PFSK-1 (cell line): ENCODE measurements at regions not wholly inside any gene's neighbourhood (a gene's known extent, or its start where the extent isn't known, plus 50 kb on each side); places are given as distances from the start of the nearest gene placed in this dataset.

Experiments used
- FOXP2 ChIP-seq: optimal IDR thresholded peaks from 2 replicates; pipeline ENCODE3; 2011; ENCODE audit warnings: borderline replicate concordance, control low read depth, inconsistent platforms; ENCODE audit not compliant: insufficient read depth; ENCODE audit errors: extremely low read length, extremely low read depth
- POLR2AphosphoS5 ChIP-seq: IDR thresholded peaks from 2 replicates; pipeline ENCODE4 v1.6.1; 2012; ENCODE audit warnings: low read depth, mild to moderate bottlenecking, control low read depth, low read length, moderate library complexity
- SIN3A ChIP-seq: IDR thresholded peaks from 2 replicates; pipeline ENCODE4 v1.6.1; 2012; ENCODE audit warnings: mild to moderate bottlenecking, low read length, moderate library complexity, borderline replicate concordance; ENCODE audit not compliant: insufficient read depth
- TAF1 ChIP-seq: IDR thresholded peaks from 2 replicates; pipeline ENCODE4 v1.6.1; 2012; ENCODE audit warnings: low read length, control low read depth, borderline replicate concordance; ENCODE audit not compliant: insufficient read depth
- TF ChIP-seq, protein P1 (sequence below), 2 experiments: IDR thresholded peaks; 2 replicates each; pipeline versions ENCODE4 v1.6.1 to v1.8.0; 2011 to 2012; ENCODE audit warnings: low read depth in 2 of 2, low read length in 2 of 2, control low read depth in 1 of 2, inconsistent platforms in 1 of 2, mild to moderate bottlenecking in 1 of 2, moderate library complexity in 1 of 2; ENCODE audit not compliant: insufficient read depth in 1 of 2

DNA sequence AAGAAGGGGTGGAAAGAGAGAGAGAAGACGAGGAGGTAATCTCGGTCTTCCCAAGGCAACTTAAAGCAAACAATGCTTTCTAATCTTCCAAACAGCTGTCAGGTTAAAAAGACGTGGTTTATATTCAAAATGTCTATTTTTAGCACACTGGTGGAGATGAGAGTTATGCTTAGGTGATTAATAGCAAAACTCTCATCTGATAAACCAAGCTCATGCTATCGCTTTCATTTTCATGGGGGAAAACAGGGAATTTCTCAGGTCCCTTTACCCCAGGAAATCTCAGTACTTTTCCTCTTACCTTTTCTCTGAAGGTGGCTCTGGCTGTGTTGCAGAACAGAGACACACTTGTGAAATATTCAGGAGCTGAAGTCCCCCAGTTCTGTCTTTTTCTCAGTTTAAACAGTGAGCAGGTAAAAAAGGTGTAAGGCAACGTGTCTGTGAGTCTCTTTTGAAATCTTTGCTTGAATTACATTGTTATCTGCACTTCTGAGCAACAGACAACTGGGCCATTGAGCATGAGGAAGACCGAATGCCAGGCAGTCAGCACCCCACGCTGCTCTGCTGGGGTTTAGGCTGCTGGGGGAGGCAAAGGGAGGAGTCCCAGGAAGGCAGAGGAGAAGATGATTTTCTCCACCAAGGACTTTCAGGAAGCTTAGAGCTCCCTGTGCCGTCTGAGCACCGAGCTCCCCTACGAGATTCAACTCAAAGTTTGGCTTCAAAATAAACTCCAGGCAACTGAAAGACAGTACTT, 759.3 kb downstream of the BCL11B start:
- TF ChIP-seq, protein P1, sequence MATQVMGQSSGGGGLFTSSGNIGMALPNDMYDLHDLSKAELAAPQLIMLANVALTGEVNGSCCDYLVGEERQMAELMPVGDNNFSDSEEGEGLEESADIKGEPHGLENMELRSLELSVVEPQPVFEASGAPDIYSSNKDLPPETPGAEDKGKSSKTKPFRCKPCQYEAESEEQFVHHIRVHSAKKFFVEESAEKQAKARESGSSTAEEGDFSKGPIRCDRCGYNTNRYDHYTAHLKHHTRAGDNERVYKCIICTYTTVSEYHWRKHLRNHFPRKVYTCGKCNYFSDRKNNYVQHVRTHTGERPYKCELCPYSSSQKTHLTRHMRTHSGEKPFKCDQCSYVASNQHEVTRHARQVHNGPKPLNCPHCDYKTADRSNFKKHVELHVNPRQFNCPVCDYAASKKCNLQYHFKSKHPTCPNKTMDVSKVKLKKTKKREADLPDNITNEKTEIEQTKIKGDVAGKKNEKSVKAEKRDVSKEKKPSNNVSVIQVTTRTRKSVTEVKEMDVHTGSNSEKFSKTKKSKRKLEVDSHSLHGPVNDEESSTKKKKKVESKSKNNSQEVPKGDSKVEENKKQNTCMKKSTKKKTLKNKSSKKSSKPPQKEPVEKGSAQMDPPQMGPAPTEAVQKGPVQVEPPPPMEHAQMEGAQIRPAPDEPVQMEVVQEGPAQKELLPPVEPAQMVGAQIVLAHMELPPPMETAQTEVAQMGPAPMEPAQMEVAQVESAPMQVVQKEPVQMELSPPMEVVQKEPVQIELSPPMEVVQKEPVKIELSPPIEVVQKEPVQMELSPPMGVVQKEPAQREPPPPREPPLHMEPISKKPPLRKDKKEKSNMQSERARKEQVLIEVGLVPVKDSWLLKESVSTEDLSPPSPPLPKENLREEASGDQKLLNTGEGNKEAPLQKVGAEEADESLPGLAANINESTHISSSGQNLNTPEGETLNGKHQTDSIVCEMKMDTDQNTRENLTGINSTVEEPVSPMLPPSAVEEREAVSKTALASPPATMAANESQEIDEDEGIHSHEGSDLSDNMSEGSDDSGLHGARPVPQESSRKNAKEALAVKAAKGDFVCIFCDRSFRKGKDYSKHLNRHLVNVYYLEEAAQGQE (IDR thresholded peaks at IDR 0.05; ENCODE audit: insufficient read depth in 1 of 2, low read depth in 2 of 2, low read length in 2 of 2) = no peak
- TF ChIP-seq FOXP2 (no peak), SIN3A (no peak), TAF1 (no peak), POLR2AphosphoS5 (no peak)

DNA sequence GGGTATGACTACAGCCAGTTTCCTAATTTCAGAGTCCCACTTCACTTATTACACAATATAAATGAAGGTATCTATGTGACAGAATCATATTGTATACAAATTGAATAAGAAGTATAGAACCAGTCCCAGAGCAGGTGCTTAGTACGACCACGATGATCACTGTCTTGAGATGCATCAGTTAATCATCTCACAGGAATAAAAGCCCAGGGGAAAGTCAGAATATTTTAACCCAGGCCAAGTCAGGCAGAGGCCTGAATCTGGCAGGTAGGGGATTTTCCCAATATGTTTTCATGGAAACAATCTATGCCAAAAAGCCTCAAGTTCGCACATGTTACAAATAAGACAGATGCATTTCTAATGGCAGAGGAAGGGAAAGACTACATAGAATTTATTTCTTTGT, 758.4 kb downstream of the BCL11B start:
- TF ChIP-seq POLR2AphosphoS5 (no peak), TAF1 (no peak), SIN3A (no peak), FOXP2 (no peak)
- TF ChIP-seq, protein P1 (IDR thresholded peaks at IDR 0.05; ENCODE audit: insufficient read depth in 1 of 2, low read depth in 2 of 2, low read length in 2 of 2) = no peak

DNA sequence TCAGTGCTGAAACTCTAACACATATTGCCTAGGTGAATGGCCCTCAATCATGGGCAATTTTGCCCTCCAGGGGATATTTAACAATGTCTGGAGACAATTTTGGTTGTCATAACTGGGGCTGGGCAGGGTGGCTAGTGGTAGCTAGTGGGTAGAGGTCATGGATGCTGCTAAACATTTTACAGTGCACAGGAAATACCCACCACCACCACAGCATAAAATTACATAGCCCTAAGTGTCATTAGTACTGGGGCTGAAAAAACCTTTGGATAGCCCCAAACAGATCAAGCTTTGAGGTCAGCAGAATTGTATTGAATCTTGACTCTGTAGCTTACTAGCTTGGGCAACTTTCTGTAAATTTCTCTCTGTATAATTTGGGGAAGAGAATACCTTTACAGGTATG, 758.0 kb downstream of the BCL11B start:
- TF ChIP-seq, protein P1 (IDR thresholded peaks at IDR 0.05; ENCODE audit: insufficient read depth in 1 of 2, low read depth in 2 of 2, low read length in 2 of 2) = no peak
- TF ChIP-seq TAF1 = no peak
- TF ChIP-seq POLR2AphosphoS5 = no peak

DNA sequence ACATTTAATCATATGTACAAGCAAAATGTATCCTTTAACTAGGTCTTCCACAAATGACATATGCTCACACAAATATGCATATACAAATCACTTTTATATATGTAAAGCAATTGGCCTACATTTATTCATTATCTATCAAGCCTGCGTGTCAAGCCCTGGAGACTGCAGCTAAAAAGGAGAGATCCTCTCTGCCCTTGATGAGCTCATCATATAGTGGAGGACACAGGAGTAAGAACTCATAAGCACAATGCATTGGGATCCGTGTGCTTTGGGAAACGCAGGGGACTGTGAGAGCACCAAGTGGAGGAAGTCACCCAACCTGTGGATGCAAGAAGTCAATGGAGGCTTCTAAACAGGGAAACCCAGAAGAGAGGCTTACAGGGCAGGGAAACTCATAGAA, 735.7 kb downstream of the BCL11B start:
- TF ChIP-seq POLR2AphosphoS5 = no peak
- no peak for TF ChIP-seq SIN3A
- no peak for TF ChIP-seq FOXP2
- TF ChIP-seq, protein P1 (IDR thresholded peaks at IDR 0.05; ENCODE audit: insufficient read depth in 1 of 2, low read depth in 2 of 2, low read length in 2 of 2) = no peak
- no peak for TF ChIP-seq TAF1
